Colon (tissue), 2 donors: ENCODE measurements at regions not wholly inside any gene's neighbourhood (a gene's known extent, or its start where the extent isn't known, plus 50 kb on each side); places are given as distances from the start of the nearest gene placed in this dataset.

Experiments used
- FAIRE-seq: peaks from 2 replicates; lab custom pipeline; 2012; peaks lifted over from hg19 to GRCh38; lab: Jason Lieb, UNC
- donor health status: control.
- donor health status: control.

DNA sequence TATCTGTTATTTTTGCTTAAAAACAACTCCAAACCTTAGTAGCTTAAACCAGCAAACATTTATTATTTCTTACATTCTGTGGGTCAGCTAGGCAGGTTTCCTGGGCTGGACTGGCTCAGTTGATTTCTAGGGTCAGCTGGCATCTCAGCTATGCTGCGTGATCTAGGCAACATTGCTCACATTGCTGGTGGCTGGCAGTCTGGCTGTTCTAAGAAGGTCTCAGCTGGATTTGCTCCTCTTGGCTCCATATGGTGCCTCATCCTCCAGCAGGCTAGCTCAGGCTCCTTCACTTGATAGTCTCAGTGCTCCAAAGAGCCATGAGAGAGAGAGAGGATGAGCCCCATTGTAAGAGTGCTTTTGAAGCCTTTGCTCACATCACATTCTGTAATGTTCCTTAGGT is 470.6 kb upstream of the CDH5 start:
- FAIRE-seq, result no peak

GRCh38 chr16:65895486-65895885 is 471.0 kb upstream of the CDH5 start:
- FAIRE-seq, result no peak

GRCh38 chr16:65890203-65890602 is 476.3 kb upstream of the CDH5 start:
- no peak for FAIRE-seq

- FAIRE-seq, result no peak
Measured at GRCh38 chr16:65889533-65889966, 476.9 kb upstream of the CDH5 start.

DNA sequence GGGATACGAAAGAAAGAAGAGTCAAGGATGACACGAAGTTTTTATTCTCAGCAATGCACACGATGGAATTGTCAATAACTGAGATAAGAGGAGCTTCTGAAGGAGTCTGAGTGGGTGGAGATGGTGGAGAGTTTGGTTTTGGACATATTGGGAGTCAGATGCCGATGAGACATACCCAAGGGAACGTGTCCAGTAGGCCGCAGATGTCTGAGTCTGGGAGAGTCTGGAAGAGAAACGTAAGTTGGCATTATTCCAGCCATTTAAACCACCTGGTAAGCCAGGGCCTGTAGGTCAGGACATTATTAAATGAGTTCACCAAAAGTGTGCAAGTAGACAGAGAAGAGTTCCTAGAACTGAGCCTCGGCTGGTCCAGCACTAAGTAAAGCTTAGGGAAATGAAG is 478.3 kb upstream of the CDH5 start:
- FAIRE-seq, result no peak

GRCh38 chr16:65884018-65884417 is 482.5 kb upstream of the CDH5 start:
- FAIRE-seq, result no peak

GRCh38 chr16:65878347-65878746 is 488.1 kb upstream of the CDH5 start:
- no peak for FAIRE-seq

GRCh38 chr16:65876624-65877023 is 489.9 kb upstream of the CDH5 start:
- FAIRE-seq, result no peak

GRCh38 chr16:65876056-65876408 is 490.5 kb upstream of the CDH5 start:
- no peak for FAIRE-seq

DNA sequence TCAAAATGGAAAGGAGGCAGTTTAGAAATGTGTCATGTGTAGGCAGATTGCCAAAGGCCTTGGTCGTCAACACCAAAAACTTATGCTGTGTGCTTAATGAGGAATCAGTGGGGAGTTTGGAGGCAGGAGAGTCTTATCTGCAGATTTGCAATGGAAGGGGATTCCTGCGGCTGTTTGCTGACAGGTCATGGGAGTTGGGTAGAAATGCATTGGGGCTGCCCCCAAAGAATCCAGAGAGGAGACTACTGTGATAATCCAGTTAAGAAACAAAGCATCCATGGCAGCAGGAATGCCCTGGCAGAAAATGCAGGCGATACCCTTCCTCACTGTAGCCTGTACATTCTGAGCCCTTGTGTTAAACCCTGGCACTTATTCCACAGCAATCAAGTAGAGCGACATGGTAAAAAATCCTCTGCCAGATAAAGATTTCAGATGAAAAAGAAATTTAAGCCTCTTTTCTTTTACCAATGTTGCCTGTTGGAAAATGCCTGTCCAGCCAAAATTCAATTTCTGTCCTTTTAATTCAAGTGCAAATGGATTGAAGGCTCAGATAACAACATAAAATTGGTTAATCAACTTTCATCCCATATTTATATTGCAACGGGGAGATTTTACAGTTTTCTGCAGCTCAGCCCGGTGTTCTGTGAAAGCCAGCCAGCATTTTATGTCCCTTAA is 491.0 kb upstream of the CDH5 start:
- FAIRE-seq, result no peak

GRCh38 chr16:65869261-65869660 is 497.2 kb upstream of the CDH5 start:
- no peak for FAIRE-seq

GRCh38 chr16:65867276-65867960 is 499.1 kb upstream of the CDH5 start:
- FAIRE-seq, result no peak

DNA sequence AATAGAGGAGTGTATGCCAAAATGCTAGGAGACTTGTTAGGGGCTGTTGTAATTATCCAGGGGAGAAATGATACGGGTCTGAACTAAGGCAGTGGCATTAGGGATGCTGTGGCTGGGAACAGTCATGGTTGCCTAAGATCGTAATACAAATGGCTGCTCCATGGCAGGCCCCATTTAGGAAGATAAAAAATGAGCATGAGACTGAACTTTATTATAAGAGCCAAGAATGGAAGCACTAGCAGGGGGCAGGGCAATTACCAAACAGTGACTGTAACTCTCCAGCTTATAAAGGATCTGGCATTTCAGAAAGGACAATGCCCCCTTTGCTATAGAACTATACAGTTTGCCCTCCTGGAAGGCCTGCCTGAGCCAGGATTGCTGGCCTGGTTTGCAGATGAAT is 503.3 kb upstream of the CDH5 start:
- no peak for FAIRE-seq

DNA sequence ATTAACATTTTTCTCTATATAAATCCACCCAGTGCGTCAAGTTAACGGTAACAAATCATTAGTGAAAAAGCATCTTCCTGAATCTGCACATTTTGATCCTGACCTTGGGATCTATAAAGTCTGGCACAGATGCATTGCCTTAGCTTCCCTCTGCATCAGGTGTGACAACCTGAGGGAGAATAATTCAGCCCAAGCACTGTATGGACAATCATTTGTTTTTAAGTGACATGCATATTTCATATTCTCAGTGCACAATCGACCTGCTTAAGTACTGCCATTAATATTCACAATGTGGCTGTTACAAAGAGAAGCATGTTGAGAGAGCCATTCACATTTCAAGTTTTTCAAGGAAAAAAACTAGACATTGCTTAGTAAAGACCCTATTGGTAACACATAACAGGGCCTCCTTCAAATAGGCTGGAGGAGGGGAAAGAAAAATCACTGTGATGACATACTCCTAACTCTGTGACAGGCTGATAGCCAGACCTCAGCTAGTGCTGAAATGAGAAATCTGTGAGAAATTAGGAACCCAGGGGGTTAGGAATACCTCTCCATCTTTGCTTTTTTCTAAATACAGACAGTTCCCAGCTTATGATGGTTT is 505.3 kb upstream of the CDH5 start:
- no peak for FAIRE-seq

DNA sequence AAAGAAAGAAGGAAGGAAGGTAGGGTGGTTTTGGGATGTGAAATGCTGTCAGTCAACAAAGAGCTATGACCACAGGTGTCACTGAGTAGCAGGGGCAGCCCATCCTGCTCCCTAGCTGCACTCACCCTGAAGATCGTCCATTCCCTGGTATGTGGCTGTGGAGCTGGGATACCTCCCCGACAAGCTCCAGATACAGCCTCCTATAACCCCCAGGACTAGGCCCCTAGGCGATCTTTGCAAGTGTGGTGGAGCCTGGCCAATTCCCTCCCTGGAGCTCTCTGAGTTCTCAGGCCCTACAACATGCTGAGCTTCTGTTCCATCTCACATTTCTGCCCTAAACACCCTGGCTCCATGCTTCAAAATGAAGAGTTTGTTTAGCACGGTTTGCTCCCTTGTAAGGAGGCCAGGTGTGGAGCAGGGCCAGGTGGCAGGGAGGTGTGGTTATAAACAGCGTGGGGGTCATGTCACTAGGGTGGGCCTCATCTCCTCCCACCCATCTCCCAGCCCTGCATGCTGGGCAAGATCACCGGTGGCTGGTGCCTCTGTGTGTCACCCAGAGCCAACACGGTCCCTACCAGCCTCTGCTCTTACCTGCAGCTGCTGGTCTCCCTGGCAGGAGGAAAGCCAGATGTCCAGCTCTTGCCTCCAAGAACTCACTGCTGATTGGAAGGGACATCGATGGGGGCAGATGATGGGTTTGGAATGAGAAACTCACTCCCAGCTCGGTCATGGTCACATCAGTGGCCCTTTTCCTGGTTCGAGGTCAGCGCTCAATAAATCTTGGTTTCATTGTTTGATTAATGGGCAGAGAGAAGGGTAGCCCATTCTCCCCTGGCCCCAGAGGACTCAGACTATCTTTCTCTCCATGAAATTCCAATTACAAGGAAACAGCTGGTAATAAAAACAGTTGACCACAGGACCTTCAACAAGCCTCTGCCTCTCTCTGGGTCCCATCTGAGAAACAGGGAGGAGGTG is 511.0 kb upstream of the CDH5 start:
- no peak for FAIRE-seq

DNA sequence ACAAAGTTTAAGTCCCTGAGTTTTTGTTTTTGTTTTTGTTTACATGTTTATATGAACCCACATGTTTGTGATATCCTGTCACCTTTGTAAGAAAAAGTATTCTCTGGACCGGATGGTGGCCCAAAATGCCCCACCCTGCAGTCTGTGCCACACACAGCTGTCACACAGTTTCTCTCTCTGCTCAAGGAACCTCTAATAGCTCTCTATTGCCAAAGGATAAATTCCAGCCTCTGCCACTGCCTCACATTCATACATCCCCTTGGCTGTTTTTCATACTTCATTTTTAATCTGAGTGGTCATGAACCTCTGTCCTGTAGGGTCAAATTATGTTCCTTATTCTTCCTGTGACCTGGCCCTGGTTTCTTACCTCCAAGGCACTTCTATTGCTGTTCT is 520.3 kb upstream of the CDH5 start:
- FAIRE-seq, result no peak

DNA sequence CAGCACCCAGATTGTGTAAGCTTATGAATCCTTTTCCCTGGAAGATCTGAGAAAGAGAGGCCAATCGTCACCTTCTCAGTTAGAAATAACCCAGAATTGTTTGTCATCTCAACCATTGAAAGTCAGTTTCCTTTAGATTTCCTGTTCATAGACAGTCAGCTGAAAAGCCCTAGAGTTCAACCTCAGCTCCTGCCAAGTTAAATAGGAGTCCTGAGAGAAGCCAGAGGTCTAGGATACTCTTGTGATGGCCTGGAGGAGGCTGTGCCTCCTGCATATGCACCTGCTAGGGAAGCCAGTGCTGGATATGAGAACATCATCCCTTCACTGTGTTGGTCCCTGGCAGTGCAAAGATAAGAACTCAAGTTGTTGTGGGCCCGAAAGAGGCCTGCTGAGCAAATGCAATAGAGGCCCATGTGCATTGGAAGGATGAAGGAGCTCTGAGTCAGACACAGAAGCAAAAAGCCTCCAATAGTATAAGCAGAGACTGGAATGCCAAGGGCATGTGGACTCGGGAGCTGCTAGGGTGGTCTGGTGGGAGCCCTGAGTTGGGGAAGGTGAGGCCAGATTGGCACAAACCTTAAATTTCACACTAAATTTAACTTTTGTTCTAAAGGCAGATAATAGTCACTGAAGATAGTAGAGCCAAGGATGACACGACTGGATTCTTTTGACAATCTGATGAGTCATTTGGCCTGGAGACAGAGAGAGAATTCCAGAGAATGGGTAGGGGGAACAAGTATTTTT is 520.9 kb upstream of the CDH5 start:
- FAIRE-seq, result no peak

- FAIRE-seq, result no peak
Measured at GRCh38 chr16:65843941-65844340, 522.5 kb upstream of the CDH5 start.

DNA sequence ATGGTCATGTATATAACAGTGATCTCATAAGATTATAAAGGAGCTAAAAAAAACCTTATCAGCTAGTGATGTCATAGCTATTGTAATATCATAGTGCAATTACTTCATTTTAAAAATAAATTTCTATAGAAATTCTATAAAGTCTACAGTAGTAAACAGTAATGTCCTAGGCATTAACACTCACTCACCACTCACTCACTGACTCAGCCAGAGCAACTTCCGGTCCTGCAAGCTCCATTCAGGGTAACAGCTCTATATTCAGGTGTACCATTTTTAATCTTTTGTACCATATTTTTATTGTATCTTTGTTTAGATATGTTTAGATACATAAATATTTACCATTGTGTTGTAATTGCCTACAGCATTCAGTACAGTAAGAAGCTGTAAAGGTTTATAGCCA is 524.4 kb upstream of the CDH5 start:
- FAIRE-seq, result no peak

DNA sequence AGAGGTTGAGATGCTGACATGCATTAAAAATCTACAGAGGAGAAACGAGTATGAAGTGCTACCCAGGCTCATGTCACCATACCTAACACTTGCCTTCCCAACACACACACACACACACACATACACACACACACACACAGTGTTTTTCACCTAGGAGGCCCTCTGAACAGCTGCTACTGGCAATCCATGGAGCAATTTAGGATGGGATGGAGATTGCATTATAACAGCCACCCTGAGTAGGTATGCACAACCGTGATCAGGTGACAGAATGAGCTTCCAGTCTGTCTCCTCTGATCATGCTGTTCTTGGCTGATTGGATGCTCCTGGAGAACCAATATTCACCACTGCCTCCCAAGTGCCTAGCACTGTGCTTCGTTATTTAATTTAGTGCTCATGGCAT is 528.5 kb upstream of the CDH5 start:
- FAIRE-seq, result no peak

- no peak for FAIRE-seq
Measured at GRCh38 chr16:65837464-65837863, 529.0 kb upstream of the CDH5 start.

GRCh38 chr16:65834688-65835087 is 531.8 kb upstream of the CDH5 start:
- no peak for FAIRE-seq
